ENCODE measurements at regions not wholly inside any gene's neighbourhood (a gene's known extent, or its start where the extent isn't known, plus 50 kb on each side); places are given as distances from the start of the nearest gene placed in this dataset.

DNA sequence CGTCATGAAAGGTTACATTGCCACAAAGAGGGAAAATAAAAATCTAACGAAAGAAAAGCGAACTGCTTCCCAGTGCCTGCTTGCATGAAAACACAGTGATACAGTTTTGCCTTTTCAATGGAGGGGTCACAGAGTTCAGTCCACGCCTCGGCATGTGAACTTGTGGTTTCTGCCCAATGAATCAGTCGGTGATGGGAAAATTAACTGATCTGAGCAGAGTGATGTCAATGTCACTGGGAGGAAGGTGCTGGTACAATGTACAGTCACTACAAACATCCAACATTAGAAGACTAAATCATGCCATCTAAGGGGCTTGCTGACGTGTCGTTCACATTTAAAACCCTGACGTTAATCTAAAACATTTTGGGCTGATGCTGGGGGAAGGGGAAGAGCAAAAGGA, 151.8 kb upstream of the MSX2 start:
- TF ChIP-seq EP300 (IDR thresholded peaks at IDR 0.05) (no peak), POLR2A (IDR thresholded peaks at IDR 0.05) (no peak)
- TF ChIP-seq, protein P1, sequence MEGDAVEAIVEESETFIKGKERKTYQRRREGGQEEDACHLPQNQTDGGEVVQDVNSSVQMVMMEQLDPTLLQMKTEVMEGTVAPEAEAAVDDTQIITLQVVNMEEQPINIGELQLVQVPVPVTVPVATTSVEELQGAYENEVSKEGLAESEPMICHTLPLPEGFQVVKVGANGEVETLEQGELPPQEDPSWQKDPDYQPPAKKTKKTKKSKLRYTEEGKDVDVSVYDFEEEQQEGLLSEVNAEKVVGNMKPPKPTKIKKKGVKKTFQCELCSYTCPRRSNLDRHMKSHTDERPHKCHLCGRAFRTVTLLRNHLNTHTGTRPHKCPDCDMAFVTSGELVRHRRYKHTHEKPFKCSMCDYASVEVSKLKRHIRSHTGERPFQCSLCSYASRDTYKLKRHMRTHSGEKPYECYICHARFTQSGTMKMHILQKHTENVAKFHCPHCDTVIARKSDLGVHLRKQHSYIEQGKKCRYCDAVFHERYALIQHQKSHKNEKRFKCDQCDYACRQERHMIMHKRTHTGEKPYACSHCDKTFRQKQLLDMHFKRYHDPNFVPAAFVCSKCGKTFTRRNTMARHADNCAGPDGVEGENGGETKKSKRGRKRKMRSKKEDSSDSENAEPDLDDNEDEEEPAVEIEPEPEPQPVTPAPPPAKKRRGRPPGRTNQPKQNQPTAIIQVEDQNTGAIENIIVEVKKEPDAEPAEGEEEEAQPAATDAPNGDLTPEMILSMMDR (IDR thresholded peaks at IDR 0.05): no peak

Data from gastroesophageal sphincter (tissue), 3 donors.